ENCODE measurements at regions not wholly inside any gene's neighbourhood (a gene's known extent, or its start where the extent isn't known, plus 50 kb on each side); places are given as distances from the start of the nearest gene placed in this dataset.
"Not testable (repeated sequence)": the region's sequence is repeated elsewhere in the genome, so short reads cannot be mapped to it uniquely, and the experiment has no call there.

DNA sequence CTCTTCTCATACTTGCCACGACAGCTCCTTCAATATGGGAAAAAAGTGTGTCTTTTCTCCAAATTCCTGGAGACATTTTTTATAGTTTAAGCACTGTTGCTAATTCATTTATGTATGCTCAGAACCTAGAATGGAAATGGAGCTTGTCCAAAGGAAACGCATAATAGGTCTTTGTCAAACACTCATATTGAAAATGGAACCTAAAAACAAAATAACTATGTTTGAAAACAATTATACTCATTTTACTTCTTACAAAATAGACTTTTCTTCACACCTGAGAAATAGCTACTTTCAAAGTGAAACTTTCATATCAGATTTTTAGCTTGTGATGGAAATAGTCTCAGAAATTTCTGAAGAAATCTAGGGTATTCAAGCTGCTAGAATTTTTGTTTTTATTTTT lies 529.7 kb upstream of the BOD1L1 start:
- Histone ChIP-seq H3K9ac (no peak overlapping the region), H3K27ac (no peak overlapping the region), H3K4me2 (ENCODE audit: low read length) (no peak overlapping the region), H3K36me3 (ENCODE audit: control insufficient read depth, insufficient read depth, low read length) (no peaks in the 10 kb centered on the region), H3K4me1 (peaks cover 8% of the 10 kb centered on the region), H2AFZ (no peak overlapping the region), H3K79me2 (no peaks in the 10 kb centered on the region), H3K9me3 (ENCODE audit: control insufficient read depth, low read length) (no peaks in the 10 kb centered on the region), H3K4me3 (ENCODE audit: low read depth, low read length) (no peak overlapping the region), H3K27me3 (ENCODE audit: control insufficient read depth, insufficient read depth, low read length) (no peaks in the 10 kb centered on the region)
- TF ChIP-seq, protein P1, sequence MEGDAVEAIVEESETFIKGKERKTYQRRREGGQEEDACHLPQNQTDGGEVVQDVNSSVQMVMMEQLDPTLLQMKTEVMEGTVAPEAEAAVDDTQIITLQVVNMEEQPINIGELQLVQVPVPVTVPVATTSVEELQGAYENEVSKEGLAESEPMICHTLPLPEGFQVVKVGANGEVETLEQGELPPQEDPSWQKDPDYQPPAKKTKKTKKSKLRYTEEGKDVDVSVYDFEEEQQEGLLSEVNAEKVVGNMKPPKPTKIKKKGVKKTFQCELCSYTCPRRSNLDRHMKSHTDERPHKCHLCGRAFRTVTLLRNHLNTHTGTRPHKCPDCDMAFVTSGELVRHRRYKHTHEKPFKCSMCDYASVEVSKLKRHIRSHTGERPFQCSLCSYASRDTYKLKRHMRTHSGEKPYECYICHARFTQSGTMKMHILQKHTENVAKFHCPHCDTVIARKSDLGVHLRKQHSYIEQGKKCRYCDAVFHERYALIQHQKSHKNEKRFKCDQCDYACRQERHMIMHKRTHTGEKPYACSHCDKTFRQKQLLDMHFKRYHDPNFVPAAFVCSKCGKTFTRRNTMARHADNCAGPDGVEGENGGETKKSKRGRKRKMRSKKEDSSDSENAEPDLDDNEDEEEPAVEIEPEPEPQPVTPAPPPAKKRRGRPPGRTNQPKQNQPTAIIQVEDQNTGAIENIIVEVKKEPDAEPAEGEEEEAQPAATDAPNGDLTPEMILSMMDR (IDR thresholded peaks at IDR 0.05) = no peak

DNA sequence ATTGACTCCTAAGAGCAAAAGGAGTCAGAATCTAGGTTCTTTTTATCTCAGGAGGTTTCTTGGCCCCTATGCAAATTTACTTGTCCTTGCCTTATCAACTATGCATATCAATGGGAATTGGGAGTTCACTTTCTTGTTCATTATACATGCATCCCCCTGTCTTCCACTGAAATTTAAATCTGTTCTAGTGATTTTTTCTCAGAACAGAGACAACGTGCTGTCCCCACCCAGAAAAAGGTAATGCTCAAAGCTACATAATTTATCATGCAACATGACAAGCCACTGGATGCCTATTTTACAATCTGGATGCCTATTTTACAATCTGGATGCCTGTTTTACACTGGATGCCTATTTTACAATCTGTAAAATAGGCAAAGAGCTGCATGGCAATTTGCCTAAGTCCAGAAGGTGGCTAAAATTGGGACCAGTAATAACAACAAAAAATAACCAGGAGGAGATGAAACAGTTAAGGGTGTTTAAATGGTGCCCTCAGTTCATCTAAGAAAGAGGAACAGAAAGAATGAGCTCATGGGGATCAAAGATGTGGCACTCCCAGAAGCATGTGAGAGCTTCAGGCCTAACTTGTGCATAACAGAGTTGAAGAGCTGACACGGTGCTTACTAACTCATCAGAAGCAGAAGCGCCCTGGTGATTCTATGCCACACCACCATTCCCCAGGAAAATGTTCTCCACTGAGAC lies 537.8 kb upstream of the BOD1L1 start:
- no peak overlapping the region for H3K4me2 ChIP-seq (ENCODE audit: low read length)
- H3K4me3 ChIP-seq (ENCODE audit: low read depth, low read length) = no peak overlapping the region
- H3K9me3 ChIP-seq (ENCODE audit: control insufficient read depth, low read length) = no peaks in the 10 kb centered on the region
- no peaks in the 10 kb centered on the region for H3K79me2 ChIP-seq
- no peak overlapping the region for H3K27ac ChIP-seq
- H2AFZ ChIP-seq = no peak overlapping the region
- TF ChIP-seq, protein P1 (IDR thresholded peaks at IDR 0.05) = no peak
- H3K9ac ChIP-seq = no peak overlapping the region
- no peaks in the 10 kb centered on the region for H3K36me3 ChIP-seq (ENCODE audit: control insufficient read depth, insufficient read depth, low read length)
- H3K4me1 ChIP-seq = peaks cover 9% of the 10 kb centered on the region
- H3K27me3 ChIP-seq (ENCODE audit: control insufficient read depth, insufficient read depth, low read length) = no peaks in the 10 kb centered on the region

DNA sequence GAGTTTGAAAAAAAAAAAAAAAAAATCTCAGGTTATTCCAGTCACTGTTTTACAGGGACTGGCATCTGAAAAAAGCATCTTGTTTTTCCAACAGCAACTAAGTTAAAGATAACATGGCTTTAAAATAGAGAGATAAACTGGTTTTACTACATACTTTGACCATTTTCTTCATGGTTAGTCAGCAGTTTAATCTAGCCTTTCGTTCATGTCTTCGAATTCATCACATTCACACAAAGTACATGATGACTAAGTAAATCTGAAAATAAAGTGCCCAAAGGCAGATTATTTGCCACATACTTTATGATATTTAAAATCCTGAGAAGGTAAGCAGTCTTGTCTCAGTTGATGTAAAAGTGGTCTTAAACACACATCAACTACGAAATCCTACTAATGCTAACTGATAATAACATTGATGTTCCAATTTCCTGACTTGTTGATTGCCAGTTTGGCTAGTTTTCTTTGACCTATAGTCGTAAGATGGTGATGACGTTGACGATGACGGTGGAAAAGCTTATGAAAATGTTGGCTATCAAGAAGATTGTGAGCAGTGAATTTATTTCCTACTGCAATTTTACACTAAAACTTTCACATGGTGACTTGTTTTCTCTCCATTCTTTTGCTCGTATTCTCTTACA lies 540.5 kb upstream of the BOD1L1 start:
- H3K4me2 ChIP-seq (ENCODE audit: low read length) = no peak overlapping the region
- H3K9me3 ChIP-seq (ENCODE audit: control insufficient read depth, low read length) = no peaks in the 10 kb centered on the region
- no peaks in the 10 kb centered on the region for H3K36me3 ChIP-seq (ENCODE audit: control insufficient read depth, insufficient read depth, low read length)
- H3K4me1 ChIP-seq = peaks cover 9% of the 10 kb centered on the region
- no peak overlapping the region for H3K4me3 ChIP-seq (ENCODE audit: low read depth, low read length)
- no peak overlapping the region for H3K9ac ChIP-seq
- H3K27me3 ChIP-seq (ENCODE audit: control insufficient read depth, insufficient read depth, low read length) = no peaks in the 10 kb centered on the region
- no peaks in the 10 kb centered on the region for H3K79me2 ChIP-seq
- no peak overlapping the region for H3K27ac ChIP-seq
- TF ChIP-seq, protein P1 (IDR thresholded peaks at IDR 0.05) = no peak
- H2AFZ ChIP-seq = no peak overlapping the region

DNA sequence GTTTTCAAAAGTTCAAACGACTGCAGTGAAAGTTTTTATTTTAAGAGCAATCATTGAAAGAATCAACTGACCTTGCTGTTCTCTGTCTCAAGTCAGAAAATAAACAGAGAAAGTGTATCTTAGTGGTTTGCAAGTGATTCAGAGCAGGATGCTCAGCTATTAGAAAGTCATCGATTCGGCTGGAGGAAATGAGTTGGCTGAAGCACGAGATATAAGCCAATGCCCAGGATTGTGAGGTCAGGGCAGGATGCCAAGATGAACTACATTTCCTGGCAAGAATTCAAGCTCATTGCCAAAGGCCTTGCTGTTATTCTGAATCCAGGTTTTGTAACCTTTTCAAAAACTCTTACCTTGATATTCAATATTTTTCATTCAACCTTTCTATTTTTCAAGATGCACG lies 541.4 kb upstream of the BOD1L1 start:
- H3K79me2 ChIP-seq = no peaks in the 10 kb centered on the region
- no peak overlapping the region for H3K4me3 ChIP-seq (ENCODE audit: low read depth, low read length)
- H3K27ac ChIP-seq = no peak overlapping the region
- TF ChIP-seq, protein P1 (IDR thresholded peaks at IDR 0.05) = no peak
- H3K9ac ChIP-seq = no peak overlapping the region
- peak overlapping the region; percentile 34 for H3K4me2 ChIP-seq (ENCODE audit: low read length)
- H3K4me1 ChIP-seq = peaks cover 9% of the 10 kb centered on the region
- H3K27me3 ChIP-seq (ENCODE audit: control insufficient read depth, insufficient read depth, low read length) = no peaks in the 10 kb centered on the region
- no peaks in the 10 kb centered on the region for H3K36me3 ChIP-seq (ENCODE audit: control insufficient read depth, insufficient read depth, low read length)
- H3K9me3 ChIP-seq (ENCODE audit: control insufficient read depth, low read length) = no peaks in the 10 kb centered on the region
- no peak overlapping the region for H2AFZ ChIP-seq

DNA sequence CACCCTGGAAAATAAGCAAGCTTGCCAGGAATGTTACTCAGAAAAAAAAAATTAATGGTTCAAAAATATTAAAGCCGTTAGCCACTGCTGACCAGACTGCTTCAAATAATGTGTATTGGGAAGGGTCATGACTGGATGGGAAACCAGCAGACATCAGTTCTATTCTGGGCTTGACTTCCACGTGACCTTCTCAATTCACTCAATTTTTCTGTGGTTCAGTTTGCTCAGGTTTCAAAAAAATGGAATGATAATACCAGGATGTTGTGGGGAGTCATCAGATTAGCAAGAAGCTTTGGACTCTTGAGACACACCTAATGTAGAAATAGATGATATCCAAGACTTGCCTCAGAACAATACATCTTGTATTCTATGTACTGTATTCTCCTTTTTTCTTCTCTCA lies 541.9 kb upstream of the BOD1L1 start:
- H3K79me2 ChIP-seq = no peaks in the 10 kb centered on the region
- no peaks in the 10 kb centered on the region for H3K36me3 ChIP-seq (ENCODE audit: control insufficient read depth, insufficient read depth, low read length)
- no peak overlapping the region for H2AFZ ChIP-seq
- H3K4me3 ChIP-seq (ENCODE audit: low read depth, low read length) = no peak overlapping the region
- peaks cover 9% of the 10 kb centered on the region for H3K4me1 ChIP-seq
- TF ChIP-seq, protein P1 (IDR thresholded peaks at IDR 0.05) = no peak
- H3K9me3 ChIP-seq (ENCODE audit: control insufficient read depth, low read length) = no peaks in the 10 kb centered on the region
- H3K27me3 ChIP-seq (ENCODE audit: control insufficient read depth, insufficient read depth, low read length) = no peaks in the 10 kb centered on the region
- no peak overlapping the region for H3K4me2 ChIP-seq (ENCODE audit: low read length)
- H3K27ac ChIP-seq = no peak overlapping the region
- H3K9ac ChIP-seq = no peak overlapping the region

DNA sequence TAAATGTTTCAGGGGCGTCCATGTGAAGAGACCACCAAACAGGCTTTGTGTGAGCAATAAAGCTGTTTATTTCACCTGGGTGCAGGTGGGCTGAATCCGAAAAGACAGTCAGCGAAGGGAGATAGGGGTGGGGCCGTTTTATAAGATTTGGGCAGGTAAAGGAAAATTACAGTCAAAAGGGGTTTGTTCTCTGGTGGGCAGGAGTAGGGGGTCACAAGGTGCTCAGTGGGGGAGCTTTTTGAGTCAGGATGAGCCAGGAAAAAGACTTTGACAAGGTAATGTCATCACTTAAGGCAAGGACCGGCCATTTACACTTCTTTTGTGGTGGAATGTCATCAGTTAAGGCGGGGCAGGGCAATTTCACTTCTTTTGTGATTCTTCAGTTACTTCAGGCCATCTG lies 542.4 kb upstream of the BOD1L1 start:
- H3K27ac ChIP-seq; H3K36me3 ChIP-seq (ENCODE audit: control insufficient read depth, insufficient read depth, low read length); H3K79me2 ChIP-seq; H2AFZ ChIP-seq; H3K4me1 ChIP-seq; H3K4me3 ChIP-seq (ENCODE audit: low read depth, low read length); H3K9me3 ChIP-seq (ENCODE audit: control insufficient read depth, low read length); H3K4me2 ChIP-seq (ENCODE audit: low read length); H3K27me3 ChIP-seq (ENCODE audit: control insufficient read depth, insufficient read depth, low read length); H3K9ac ChIP-seq: not testable (repeated sequence)
